GM21528 (cell line): ENCODE measurements at regions not wholly inside any gene's neighbourhood (a gene's known extent, or its start where the extent isn't known, plus 50 kb on each side); places are given as distances from the start of the nearest gene placed in this dataset.

Source experiments
- ATAC-seq: cut with Tn5 transposase; IDR thresholded peaks from one replicate; pipeline ENCODE4 v1.9.1; 2021; ENCODE audit warnings: mild to moderate bottlenecking, moderate library complexity; ENCODE audit not compliant: unreplicated experiment, low FRiP score

- no peak for ATAC-seq
These were observed 482.0 kb downstream of the PSAT1 start for GRCh38 chr9:78778861-78779374.

GRCh38 chr9:78781681-78782080, 484.8 kb downstream of the PSAT1 start:
- no peak for ATAC-seq

- ATAC-seq, result no peak
These were observed 485.3 kb downstream of the PSAT1 start for GRCh38 chr9:78782234-78782633.

- no peak for ATAC-seq
These were observed 485.9 kb downstream of the PSAT1 start for GRCh38 chr9:78782858-78783257.

- no peak for ATAC-seq
These were observed 486.8 kb downstream of the PSAT1 start for GRCh38 chr9:78783743-78784142.

GRCh38 chr9:78786794-78787193, 489.9 kb downstream of the PSAT1 start:
- no peak for ATAC-seq

- ATAC-seq, result no peak
These were observed 491.2 kb downstream of the PSAT1 start for GRCh38 chr9:78788101-78788500.

GRCh38 chr9:78791779-78792178, 494.9 kb downstream of the PSAT1 start:
- ATAC-seq, result no peak

GRCh38 chr9:78792745-78793144, 495.8 kb downstream of the PSAT1 start:
- no peak for ATAC-seq

GRCh38 chr9:78805771-78806170, 508.8 kb downstream of the PSAT1 start:
- ATAC-seq, result no peak

GRCh38 chr9:78806492-78807160, 509.7 kb downstream of the PSAT1 start:
- no peak for ATAC-seq

GRCh38 chr9:78807286-78807685, 510.4 kb downstream of the PSAT1 start:
- ATAC-seq, result no peak

- no peak for ATAC-seq
These were observed 511.1 kb downstream of the PSAT1 start for GRCh38 chr9:78808048-78808447.

GRCh38 chr9:78811622-78812276, 514.8 kb downstream of the PSAT1 start:
- ATAC-seq, result no peak

GRCh38 chr9:78812665-78813064, 515.7 kb downstream of the PSAT1 start:
- no peak for ATAC-seq

- no peak for ATAC-seq
These were observed 516.8 kb downstream of the PSAT1 start for GRCh38 chr9:78813602-78814180.

GRCh38 chr9:78821126-78821822, 524.3 kb downstream of the PSAT1 start:
- peak; percentile 93 for ATAC-seq

- ATAC-seq, result no peak
These were observed 529.6 kb downstream of the PSAT1 start for GRCh38 chr9:78826527-78826926.

GRCh38 chr9:78828521-78828920, 531.6 kb downstream of the PSAT1 start:
- ATAC-seq, result no peak

- no peak for ATAC-seq
These were observed 533.4 kb downstream of the PSAT1 start for GRCh38 chr9:78830301-78830700.

- no peak for ATAC-seq
These were observed 534.8 kb downstream of the PSAT1 start for GRCh38 chr9:78831726-78832125.
